ENCODE measurements at regions not wholly inside any gene's neighbourhood (a gene's known extent, or its start where the extent isn't known, plus 50 kb on each side); places are given as distances from the start of the nearest gene placed in this dataset.

- DNase-seq: no peak
Observed at GRCh38 chr2:9756692-9757250, 86.5 kb upstream of the TAF1B start.

- peak in 2 of 4 experiments; percentile 20 to 25 for DNase-seq
Observed at GRCh38 chr2:9757501-9758264, 85.6 kb upstream of the TAF1B start.

- DNase-seq: no peak
Observed at GRCh38 chr2:9758741-9759140, 84.5 kb upstream of the TAF1B start.

DNA sequence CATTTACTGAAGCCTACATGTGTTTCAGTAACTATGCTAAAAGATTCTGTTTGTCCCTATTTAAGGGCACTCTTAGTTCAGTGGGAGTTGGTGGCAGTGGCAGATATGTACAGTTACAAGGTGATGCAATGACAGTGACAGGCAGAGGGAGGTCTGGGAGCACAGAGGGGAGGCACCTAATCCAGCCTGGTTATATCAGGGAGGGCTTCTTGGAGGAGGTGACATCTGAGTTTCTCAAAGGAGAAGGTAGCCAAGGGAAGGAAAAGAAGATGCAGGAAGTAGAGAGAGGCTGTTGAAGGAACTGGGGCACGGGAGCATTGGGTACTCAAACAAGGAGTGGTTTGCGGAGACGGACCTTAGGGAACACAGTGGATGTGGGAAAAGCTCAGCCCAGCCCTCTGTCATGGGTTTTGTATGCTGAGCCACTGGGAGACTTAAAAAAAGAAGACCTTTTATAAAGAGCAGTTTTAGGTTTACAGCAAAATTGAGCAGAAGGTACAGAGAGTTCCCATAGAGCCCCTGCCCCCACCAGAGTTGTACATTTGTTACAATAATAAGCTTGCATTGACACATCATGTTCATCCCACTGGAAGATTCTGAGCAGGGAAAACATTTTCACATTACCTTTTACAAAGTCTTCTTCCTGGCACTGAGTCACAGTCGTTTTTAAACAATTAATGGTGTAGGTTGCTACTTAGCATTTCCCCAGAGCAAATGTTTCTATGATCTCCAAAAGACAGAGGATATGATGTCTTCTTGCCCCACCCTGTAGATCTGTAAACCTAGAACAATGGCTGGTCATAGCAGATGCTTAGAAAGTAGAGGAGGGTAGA, 83.0 kb upstream of the TAF1B start:
- DNase-seq: no peak

- no peak for DNase-seq
Observed at GRCh38 chr2:9760902-9761228, 82.4 kb upstream of the TAF1B start.

- DNase-seq: no peak
Observed at GRCh38 chr2:9761577-9761976, 81.7 kb upstream of the TAF1B start.

DNA sequence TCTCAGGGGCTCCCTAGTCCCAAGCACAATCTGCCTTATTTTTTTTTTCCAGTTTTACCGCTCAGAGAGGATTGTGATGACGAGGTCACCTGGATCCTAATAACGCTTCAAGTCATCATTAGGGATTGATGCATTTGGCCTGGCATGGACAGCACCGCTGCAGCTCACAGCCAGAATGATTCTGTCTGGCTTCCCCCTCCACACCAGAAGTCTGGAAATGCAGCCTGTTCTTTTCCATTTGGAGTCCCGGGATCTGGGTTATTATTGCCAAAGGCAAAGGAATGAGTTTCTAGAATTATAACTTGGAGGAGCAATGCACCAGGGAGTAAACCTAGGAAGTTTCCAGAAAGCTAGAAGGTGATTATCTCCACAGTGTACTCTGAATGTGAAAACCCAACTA, 81.1 kb upstream of the TAF1B start:
- DNase-seq: no peak

DNA sequence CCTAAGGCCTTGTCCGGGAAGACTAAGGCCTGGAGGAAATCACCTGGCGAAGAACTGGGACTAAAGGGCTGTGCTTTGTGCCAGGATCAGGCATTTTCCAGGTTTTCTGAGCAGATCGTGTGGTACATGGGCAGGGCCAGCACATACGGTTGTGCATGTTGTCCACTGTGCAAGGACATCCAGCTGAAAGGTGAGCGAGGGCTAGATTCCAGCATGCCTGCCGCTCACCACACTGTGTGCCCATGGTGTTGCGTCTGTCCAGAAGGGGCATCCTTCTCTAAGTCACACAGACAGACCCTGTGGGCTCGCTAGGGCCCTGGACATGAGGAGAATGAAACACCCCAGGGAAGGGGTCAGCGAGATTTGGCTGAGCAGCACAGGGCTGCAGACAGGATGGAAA, 80.3 kb upstream of the TAF1B start:
- no peak for DNase-seq

GRCh38 chr2:9763356-9764152, 79.7 kb upstream of the TAF1B start:
- peak; percentile 34 to 68 (median 46) for DNase-seq

DNA sequence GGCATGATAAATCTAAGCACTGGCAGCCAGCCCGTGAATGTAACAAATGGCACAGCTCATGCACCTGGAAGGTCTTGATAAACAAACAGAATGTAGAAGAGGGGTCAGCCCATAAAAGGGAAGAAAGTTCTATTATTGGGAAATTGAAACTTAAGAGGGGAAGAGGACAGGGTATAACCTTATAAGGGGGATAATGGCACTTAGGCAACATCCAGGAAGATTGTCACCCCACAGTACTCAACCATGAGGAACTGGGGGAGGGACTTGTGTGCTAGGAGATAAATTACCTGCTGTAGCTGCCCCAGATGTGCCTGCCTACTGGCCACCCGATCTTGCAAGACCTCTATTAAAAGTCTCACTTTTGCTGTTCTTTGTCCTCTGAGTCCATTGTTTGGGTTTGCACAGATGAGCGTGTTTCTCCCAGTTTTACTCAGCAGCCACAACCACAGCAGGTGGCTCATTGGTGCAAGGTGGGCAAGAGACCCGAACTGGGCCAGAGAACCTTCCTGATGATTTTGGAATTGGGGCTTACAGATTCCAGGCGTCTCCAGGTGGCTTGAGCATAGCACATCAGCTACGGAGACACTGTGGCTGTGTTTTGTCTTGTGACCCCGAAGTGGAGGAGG, 79.0 kb upstream of the TAF1B start:
- DNase-seq: peak in 3 of 4 experiments; percentile 36 to 59 (median 47)

DNA sequence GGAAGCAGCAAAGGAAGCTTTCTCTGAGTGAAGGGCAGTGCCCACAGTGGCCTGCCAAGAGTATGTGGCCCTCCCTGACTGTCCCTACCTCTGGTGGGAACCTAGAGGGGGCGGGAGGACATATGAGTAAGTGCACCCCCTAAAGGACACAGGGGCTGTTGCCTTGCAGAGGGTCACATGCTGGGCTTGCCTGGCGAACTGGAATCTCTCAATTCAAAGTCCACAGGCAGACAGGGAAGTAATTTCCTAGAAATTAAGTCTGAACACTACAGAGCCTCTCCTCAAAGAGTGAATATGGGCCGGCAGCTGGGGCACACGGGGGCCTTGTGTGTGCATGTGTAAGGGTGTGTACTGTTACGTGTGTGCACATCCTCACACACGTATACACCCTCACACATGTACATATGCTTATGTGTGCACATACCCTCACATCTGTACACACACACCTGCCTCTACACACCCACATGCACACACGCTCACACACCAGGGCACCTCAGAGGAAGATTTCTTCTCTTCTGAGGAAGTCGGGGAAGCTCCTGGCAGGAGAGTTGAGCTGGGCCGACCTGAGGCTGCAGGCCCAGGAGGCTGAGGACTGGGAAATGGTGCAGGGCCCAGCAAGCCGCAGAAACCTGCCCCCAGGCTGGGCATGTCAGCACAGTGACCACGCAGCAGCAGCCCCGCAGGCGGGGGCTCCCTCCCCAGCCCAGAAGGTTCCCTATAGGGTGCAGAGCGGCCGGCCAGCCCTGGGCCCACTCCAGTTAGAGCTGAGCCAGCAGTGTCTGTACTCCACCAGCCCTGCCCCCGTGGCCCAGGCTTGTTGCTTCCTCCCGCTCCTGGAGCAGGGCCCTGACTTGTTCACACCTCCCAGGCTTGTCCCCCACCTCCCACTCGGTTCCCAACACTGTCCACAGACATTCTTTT, 77.4 kb upstream of the TAF1B start:
- peak; percentile 36 to 81 (median 65) for DNase-seq

DNA sequence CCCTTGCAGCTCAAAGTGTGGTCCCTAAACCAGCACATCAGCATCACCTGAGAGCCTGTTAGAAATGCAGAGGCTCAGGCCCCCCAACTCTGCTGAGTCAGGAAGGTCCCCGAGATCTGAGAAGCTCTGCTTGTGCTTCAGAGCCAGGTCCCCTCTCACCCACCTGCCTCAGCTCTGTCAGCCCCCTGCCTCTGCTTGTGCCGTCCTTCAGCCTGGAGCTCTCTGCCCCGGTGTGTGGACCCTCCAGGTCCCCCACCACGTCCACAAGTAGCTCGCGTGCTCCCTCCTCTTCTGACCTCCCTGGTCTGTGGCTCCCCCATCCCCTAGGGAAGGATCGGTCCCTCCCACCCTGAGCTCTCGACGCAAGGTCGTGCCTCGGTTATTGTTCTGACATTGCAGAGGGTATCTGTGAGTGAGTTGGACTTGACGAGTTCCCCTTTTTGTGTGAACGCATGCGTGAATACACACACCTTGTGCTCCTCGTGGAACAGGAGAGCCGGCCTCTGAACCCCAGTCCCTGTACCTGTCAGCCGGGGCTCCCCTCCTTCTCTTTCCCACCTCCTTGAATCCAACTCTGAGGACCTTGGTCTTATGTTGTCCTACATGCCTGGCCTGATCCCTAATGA, 75.5 kb upstream of the TAF1B start:
- no peak for DNase-seq

GRCh38 chr2:9768388-9768787, 74.9 kb upstream of the TAF1B start:
- DNase-seq: no peak

DNA sequence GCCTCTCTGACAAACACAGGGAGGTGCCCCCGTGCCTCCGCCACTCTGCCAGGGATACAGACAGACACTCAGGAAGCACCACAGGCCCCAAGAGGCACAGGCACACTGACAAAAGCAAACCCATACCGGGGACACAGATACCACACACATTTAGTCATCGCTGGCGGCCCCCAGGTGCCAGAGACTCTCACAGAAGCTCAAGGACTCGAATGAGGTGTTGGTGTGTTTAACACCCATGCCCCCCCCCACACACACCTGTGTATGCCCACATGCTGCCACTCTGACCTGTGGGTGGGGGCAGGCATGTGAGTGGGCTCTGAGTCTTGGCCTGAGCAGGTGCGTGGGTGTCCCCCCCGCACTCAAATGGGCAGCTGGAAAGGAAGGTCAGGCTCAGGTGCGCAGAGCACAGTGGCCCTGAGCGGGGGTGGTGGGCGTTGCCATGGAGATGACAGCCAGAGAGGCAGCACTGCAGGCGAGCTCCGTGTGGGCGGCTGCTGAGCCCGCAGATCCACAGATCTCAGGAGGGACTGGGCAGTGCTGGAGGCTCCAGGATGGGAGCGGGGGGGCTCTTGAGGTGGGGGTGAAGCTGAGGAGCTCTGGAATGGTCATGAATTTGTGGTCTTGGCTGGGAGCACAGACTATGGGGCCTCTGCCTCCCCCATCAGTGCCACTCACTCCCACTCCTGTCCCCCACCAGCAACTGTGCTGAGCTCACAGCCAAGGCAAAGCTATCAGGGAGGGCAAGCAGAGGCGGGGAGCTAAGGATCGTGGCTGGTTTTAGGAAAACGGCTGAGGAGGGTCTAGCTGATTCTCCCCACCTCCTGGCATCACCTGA, 73.9 kb upstream of the TAF1B start:
- DNase-seq: no peak

DNA sequence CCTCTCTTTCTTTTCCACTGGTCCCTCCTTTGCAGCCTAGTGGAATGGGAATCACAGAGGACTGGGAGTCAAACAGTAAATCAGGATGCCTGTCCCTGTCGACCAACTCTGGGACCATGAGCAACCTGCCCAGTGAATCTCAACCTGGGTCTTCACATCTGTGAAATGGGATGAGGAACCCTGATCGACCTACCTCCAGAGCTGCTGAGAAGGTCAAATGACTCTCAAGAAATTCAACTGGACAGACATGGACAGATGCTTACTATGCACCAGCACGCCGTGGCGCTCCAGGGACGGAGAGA, 73.3 kb upstream of the TAF1B start:
- DNase-seq: no peak

DNA sequence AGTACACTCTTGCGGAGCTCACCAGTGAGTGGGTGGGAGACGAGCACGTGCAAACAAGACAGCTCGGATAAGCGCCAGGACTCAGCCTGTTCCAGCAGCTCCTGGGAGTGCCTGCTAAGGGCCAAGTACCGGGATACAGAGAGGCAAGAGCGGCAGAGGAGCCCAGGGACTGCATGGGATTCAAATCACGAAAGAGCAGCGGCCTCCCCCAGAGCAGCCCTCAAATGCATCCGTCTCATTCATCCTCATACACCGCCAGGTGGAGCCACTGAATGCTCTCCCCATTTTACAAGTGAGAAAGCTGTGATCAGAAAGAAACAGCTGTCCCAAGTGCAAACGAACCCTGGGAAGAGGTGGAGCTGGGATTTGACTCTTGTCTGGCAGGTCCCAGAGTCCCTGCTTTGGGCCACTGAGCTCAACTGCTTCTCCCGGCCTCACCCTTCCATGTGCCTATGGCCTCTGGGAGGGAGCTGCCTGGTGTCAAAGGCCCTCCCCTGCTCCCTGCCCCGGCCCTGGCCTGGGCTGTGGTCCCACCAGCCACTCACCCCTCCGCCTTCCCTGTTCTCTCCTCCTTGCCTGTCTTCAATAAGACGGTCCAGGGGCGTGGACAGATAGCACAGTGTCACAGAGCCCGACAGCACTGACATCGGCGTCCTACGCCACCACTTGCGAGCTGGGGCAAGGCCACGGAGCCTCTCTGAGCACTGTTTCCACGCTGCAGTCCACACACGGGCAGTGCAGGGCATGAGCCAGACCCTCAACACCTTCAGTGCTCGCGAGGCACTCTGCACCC, 72.8 kb upstream of the TAF1B start:
- DNase-seq: peak; percentile 68 to 74 (median 70)

- no peak for DNase-seq
Observed at GRCh38 chr2:9771101-9771449, 72.2 kb upstream of the TAF1B start.

GRCh38 chr2:9771481-9772017, 71.7 kb upstream of the TAF1B start:
- no peak for DNase-seq
